Prostate gland (tissue), 2 donors: ENCODE measurements at regions not wholly inside any gene's neighbourhood (a gene's known extent, or its start where the extent isn't known, plus 50 kb on each side); places are given as distances from the start of the nearest gene placed in this dataset.

Source experiments
- DNase-seq: peaks from one replicate; pipeline ENCODE4 v3.0.0-alpha.2; 2019; ENCODE audit warnings: low spot score
- H3K27ac ChIP-seq, 2 donors: fragments of 200-600 bp; sonication (generic); 2 replicates each; pipeline ENCODE4 v1.5.1; 2017 to 2019
- H3K27me3 ChIP-seq: fragments of 200-600 bp; sonication (generic); replicated peaks from 2 replicates; pipeline ENCODE4 v1.5.1; 2019; ENCODE audit not compliant: insufficient read depth
- H3K36me3 ChIP-seq, 2 donors: fragments of 200-600 bp; sonication (generic); 1 replicate in 1 of 2; 2 replicates in 1 of 2; pipeline versions ENCODE4 v1.5.1 to v1.8.1; 2017 to 2019
- H3K4me1 ChIP-seq: fragments of 200-600 bp; sonication (generic); replicated peaks from 2 replicates; pipeline ENCODE4 v1.5.1; 2019
- H3K4me3 ChIP-seq, 2 donors: fragments of 200-600 bp; sonication (generic); 2 replicates each; pipeline ENCODE4 v1.5.1; 2017 to 2019
- H3K9me3 ChIP-seq: fragments of 200-600 bp; sonication (generic); 2 replicates; pipeline ENCODE4 v1.5.1; 2017
- CTCF ChIP-seq, 4 experiments: fragments of 200-600 bp in 2 of 4; fragments of 450-650 bp in 2 of 4; sonication (generic) in 2 of 4; IDR thresholded peaks; 1 replicate in 3 of 4; 2 replicates in 1 of 4; pipeline ENCODE4 v1.5.1; 2016 to 2019; ENCODE audit warnings: antibody characterized with exemption in 4 of 4, mild to moderate bottlenecking in 2 of 4, moderate library complexity in 2 of 4
- POLR2A ChIP-seq: fragments of 450-650 bp; IDR thresholded peaks from one replicate; pipeline ENCODE4 v1.6.1; 2016; ENCODE audit warnings: antibody characterized with exemption, mild to moderate bottlenecking
- POLR2AphosphoS5 ChIP-seq: sonication (generic); formaldehyde crosslinking; IDR thresholded peaks from one replicate; pipeline ENCODE4 v1.6.1; 2017; ENCODE audit warnings: antibody characterized with exemption
- WGBS: methylation state at CpG from one replicate; pipeline ENCODE4 v1.1.5; 2018; 5-methylcytosine and 5-hydroxymethylcytosine counted together
- intact Hi-C: fragments of 100-400 bp; cut with DNase I; formaldehyde crosslinking; loops from one replicate; pipeline ENCODE4 v1.14.2; 2022

- intact Hi-C loops: no loop called here
- no peak for DNase-seq
- TF ChIP-seq POLR2A: no peak
- TF ChIP-seq CTCF (IDR thresholded peaks at IDR 0.05): no peak
- no peak for TF ChIP-seq POLR2AphosphoS5
- H3K9me3 ChIP-seq: no peaks in the 10 kb centered on the region
- H3K27ac ChIP-seq: no peak overlapping the region
- WGBS: 91% methylated on average over 6 of the region's 6 CpGs
- no peaks in the 10 kb centered on the region for H3K4me1 ChIP-seq
- no peak overlapping the region for H3K4me3 ChIP-seq
- H3K36me3 ChIP-seq: no peaks in the 10 kb centered on the region
- no peaks in the 10 kb centered on the region for H3K27me3 ChIP-seq
Observed at GRCh38 chr20:53803492-53804155, 210.0 kb upstream of the ZNF217 start.

DNA sequence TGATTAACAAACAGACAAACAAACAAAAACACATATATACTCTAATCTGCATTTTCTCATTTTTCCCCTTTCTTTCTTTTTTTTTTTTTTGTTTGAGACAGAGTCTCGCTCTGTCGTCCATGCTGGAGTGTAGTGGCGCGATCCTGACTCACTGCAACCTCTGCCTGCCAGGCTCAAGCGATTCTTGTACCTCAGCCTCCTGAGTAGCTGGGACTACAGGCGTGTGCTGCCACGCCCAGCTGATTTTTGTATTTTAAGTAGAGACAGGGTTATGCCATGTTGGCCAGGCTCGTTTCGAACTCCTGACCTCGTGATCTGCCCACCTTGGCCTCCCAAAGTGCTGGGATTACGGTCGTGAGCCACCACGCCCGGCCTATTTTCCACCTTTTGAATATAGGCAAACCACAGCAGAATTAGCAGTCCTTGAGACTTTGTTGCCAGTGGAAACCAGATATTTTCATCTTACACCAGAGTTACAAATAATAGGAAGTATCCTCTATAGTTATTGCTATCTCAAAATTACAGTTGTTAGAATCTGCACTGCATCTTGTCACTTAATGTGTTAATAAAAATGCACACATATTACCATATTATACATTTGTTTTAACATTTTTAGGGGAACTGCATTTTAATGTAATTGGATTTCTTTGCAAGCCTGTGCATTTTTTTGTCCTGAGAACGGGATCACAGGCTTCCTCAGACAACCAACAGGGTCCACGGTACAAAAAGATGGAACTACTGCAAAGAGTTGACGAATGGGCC, 208.2 kb upstream of the ZNF217 start:
- Histone ChIP-seq H3K27ac (no peak overlapping the region), H3K4me1 (no peaks in the 10 kb centered on the region), H3K36me3 (no peaks in the 10 kb centered on the region), H3K27me3 (no peaks in the 10 kb centered on the region), H3K4me3 (no peak overlapping the region), H3K9me3 (no peaks in the 10 kb centered on the region)
- intact Hi-C loops: no loop called here
- WGBS: 91% methylated on average over 17 of the region's 17 CpGs
- TF ChIP-seq CTCF (IDR thresholded peaks at IDR 0.05): no peak
- TF ChIP-seq POLR2A: no peak
- no peak for TF ChIP-seq POLR2AphosphoS5
- no peak for DNase-seq

GRCh38 chr20:53800883-53801604, 207.4 kb upstream of the ZNF217 start:
- no peak overlapping the region for H3K4me3 ChIP-seq
- H3K27me3 ChIP-seq: no peaks in the 10 kb centered on the region
- H3K9me3 ChIP-seq: no peaks in the 10 kb centered on the region
- no peak overlapping the region for H3K27ac ChIP-seq
- no peaks in the 10 kb centered on the region for H3K36me3 ChIP-seq
- intact Hi-C loops: no loop called here
- no peak for DNase-seq
- TF ChIP-seq POLR2AphosphoS5 (no peak), POLR2A (no peak), CTCF (IDR thresholded peaks at IDR 0.05) (no peak)
- no peaks in the 10 kb centered on the region for H3K4me1 ChIP-seq
- 81% methylated on average over 13 of the region's 13 CpGs for WGBS

DNA sequence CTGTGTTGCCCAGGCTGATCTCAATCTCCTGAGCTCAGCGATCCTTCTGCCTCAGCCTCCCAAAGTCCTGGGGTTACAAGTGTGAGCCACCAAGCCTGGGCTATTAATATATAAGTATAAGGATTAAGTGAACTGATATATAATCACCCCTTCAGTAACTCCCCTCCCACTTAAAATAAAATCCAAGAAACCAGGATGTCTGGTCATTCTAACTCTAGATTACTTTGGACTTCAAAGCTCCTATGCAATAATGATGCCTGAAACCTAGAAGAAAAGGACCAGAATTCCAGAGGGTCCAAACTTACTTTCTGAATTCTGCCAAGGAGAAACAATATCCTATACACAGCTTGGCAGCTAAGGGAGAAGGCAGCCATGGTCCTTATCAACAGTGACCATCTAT, 206.8 kb upstream of the ZNF217 start:
- intact Hi-C loops: no loop called here
- TF ChIP-seq POLR2AphosphoS5 (no peak), POLR2A (no peak), CTCF (IDR thresholded peaks at IDR 0.05) (no peak)

More for the DNA sequence above, 206.8 kb upstream of the ZNF217 start:
- Histone ChIP-seq H3K4me3 (no peak overlapping the region), H3K9me3 (no peaks in the 10 kb centered on the region), H3K4me1 (no peaks in the 10 kb centered on the region), H3K27me3 (no peaks in the 10 kb centered on the region), H3K36me3 (no peaks in the 10 kb centered on the region), H3K27ac (no peak overlapping the region)
- DNase-seq: no peak
- WGBS: 96% methylated on average over 1 of the region's 1 CpG
